ENCODE measurements at regions not wholly inside any gene's neighbourhood (a gene's known extent, or its start where the extent isn't known, plus 50 kb on each side); places are given as distances from the start of the nearest gene placed in this dataset.

- TF ChIP-seq POLR2A (IDR thresholded peaks at IDR 0.05), result no peak
- TF ChIP-seq CTCF (IDR thresholded peaks at IDR 0.05), result no peak
- no peak for TF ChIP-seq POLR2AphosphoS5 (IDR thresholded peaks at IDR 0.05; ENCODE audit: insufficient read depth in 1 of 2, low read depth in 1 of 2)
Observed at GRCh38 chr4:13977746-13978145, 350.2 kb upstream of the BOD1L1 start.

All from vagina (tissue), 2 donors.